ENCODE measurements at regions not wholly inside any gene's neighbourhood (a gene's known extent, or its start where the extent isn't known, plus 50 kb on each side); places are given as distances from the start of the nearest gene placed in this dataset.
"Not testable (repeated sequence)": the region's sequence is repeated elsewhere in the genome, so short reads cannot be mapped to it uniquely, and the experiment has no call there.

DNA sequence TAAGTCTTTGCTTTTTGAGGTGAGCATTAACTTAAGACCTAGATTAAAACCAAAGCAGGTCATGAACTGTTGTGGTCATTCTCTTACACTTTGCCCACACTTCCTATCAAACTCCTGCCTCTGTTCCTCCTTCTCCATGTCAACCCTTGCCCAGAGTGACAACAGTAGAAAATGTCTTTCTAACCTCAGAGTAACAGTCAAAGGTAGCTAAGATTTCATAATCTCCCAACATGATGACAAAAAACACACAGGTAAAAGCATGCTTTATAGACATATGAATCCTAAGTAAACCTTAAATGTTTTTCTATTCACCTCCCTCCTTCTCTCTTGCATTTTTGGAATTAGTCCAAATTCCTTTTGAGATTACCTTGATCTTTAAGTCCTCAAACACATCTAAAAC is 422.3 kb downstream of the SPATA31D1 start:
- CTCF ChIA-PET = no interaction called here
- H3K4me3 Mint-ChIP-seq = no peak overlapping the region
- H3K4me1 Mint-ChIP-seq = no peaks in the 10 kb centered on the region
- H3K9me3 Mint-ChIP-seq = peaks cover 1% of the 10 kb centered on the region
- H3K27me3 Mint-ChIP-seq = no peaks in the 10 kb centered on the region
- no peaks in the 10 kb centered on the region for H3K36me3 Mint-ChIP-seq
- DNase-seq = no peak
- H3K27ac Mint-ChIP-seq = no peak overlapping the region

DNA sequence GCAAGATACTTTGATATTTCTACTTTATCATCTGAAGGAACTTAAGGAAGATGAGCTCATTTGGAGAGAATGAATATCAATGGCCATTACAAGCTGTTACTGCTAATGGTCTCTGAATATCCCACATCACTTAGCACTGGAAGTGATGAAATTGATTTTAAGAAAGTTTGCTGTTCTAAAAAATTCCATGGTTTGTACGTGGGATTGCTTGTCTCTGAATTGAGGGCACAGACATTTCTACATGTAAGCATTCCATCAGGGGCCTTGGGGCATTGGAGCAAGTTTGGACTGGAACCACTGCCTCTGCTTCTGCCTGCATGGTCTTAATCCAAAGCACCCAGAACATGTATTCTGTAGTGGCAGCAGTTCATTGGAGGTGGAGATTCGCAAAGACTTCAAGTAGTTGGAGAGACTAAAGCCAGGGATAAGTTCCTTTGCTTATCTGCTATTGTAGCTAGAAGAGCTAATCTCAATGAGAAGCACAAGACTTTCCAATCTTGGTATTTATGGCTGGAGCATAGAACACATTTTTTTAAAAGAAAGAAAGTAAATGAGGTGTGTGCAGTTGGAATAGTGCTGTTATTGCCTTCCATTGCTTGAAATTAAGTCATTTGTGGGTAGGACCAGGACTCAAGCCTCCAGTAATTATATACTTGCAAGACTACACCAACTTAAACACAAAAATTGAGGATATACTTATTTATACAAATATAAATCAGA is 424.2 kb downstream of the SPATA31D1 start:
- H3K36me3 Mint-ChIP-seq = no peaks in the 10 kb centered on the region
- no peaks in the 10 kb centered on the region for H3K4me1 Mint-ChIP-seq
- H3K4me3 Mint-ChIP-seq = no peak overlapping the region
- H3K27ac Mint-ChIP-seq = no peak overlapping the region
- H3K9me3 Mint-ChIP-seq = peaks cover 4% of the 10 kb centered on the region
- DNase-seq = no peak
- CTCF ChIA-PET = no interaction called here
- no peaks in the 10 kb centered on the region for H3K27me3 Mint-ChIP-seq

DNA sequence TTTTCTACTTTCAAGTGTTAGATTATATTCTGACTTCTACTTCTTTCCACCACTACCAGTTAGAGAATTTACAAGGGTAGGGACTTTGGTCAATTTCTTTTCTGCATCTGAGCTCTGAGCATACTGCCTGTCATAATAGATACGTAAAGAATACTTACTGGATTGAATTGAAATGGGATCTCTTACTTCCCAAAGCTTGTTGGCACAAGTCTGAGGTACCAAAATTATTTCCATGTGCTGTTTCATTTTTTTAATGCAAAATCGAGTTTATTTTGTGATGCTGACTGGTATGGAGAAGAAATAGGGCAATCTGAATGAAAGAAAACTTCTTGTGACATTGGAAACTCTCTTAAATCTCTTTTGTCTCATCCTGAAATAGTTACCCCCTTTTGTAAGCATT is 428.9 kb downstream of the SPATA31D1 start:
- CTCF ChIA-PET = no interaction called here
- Mint-ChIP-seq H3K36me3 (no peaks in the 10 kb centered on the region), H3K9me3 (peaks cover 8% of the 10 kb centered on the region), H3K27me3 (no peaks in the 10 kb centered on the region), H3K4me1 (no peaks in the 10 kb centered on the region), H3K27ac (no peak overlapping the region), H3K4me3 (no peak overlapping the region)
- DNase-seq = no peak

DNA sequence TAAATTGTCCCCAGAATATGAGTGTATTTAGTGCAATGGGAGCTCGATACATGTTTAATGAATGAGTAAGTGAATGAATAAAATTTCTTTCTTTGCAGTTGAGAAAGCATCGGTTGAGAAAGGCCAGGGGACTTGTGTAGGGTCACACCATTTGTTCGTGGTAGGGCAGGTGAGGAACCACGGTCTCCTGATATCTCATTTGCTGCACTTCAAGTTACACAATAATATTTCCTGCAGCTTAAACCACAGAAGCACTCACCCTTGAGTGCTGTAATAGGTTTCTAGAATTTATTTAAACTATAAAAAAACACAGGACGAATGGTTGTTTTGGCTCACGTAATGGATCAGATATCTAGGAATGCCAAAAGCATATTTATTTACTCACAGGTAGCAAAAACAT is 429.8 kb downstream of the SPATA31D1 start:
- no peak for DNase-seq
- CTCF ChIA-PET = no interaction called here
- H3K9me3 Mint-ChIP-seq = peaks cover 8% of the 10 kb centered on the region
- no peak overlapping the region for H3K4me3 Mint-ChIP-seq
- no peaks in the 10 kb centered on the region for H3K27me3 Mint-ChIP-seq
- no peaks in the 10 kb centered on the region for H3K36me3 Mint-ChIP-seq
- no peaks in the 10 kb centered on the region for H3K4me1 Mint-ChIP-seq
- H3K27ac Mint-ChIP-seq = no peak overlapping the region

DNA sequence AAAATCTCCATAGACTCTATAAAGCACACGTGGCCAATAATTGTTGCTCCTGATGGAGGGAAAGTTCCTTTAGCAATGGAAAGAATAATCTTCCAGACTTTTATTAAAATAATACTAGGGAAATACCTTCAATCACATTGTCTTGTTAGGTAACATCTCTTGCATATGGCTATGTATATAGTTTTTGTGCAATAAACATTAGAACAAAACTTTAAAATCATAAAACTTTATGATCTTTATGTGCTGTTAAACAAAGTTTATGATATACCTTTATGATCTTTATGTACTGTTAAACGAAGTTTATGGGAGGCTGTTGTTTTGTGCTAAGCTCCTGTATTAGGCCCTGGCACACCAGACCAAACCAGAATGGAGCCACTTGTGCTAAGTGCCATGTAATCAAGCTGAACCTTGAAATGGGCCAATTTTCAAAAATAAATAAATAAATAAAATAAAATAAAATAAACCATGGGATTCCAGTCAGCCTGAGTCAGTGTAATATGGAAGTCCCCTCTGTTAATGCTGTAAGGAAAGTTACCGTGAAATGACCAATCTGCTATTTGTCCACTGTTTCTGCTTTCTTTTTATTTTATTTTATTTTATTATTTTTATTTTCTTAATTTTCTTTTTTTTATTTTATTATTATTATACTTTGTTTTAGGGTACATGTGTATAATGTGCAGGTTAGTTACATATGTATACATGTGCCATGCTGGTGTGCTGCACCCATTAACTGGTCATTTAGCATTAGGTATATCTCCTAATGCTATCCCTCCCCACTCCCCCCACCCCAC is 431.3 kb downstream of the SPATA31D1 start:
- Mint-ChIP-seq H3K9me3 (peaks cover 8% of the 10 kb centered on the region), H3K4me1 (no peaks in the 10 kb centered on the region), H3K36me3 (no peaks in the 10 kb centered on the region), H3K27me3 (no peaks in the 10 kb centered on the region), H3K4me3 (no peak overlapping the region), H3K27ac (no peak overlapping the region)
- CTCF ChIA-PET = no interaction called here
- DNase-seq = no peak

DNA sequence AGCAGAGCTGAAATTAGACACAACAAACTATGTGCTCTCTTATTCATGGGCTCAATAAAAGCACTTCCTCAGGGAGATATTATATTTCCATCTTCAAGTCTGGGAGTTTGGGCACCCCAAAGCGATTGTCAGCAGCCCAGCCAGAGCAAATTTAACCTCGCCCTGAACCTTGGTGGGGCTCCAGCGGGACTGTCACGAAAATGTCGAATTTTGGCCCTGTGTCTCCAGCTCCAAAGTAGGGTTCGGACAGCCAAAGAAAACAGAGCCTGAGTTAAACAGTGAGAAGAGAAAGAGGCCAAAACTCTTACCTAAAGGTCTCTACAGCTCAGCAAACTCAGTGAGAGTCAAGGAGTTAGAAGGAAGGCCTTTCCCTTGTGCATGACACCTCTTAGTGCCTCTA is 432.9 kb downstream of the SPATA31D1 start:
- Mint-ChIP-seq H3K36me3 (no peaks in the 10 kb centered on the region), H3K4me1 (no peaks in the 10 kb centered on the region), H3K27me3 (no peaks in the 10 kb centered on the region), H3K9me3 (peaks cover 7% of the 10 kb centered on the region), H3K4me3 (no peak overlapping the region), H3K27ac (no peak overlapping the region)
- CTCF ChIA-PET = no interaction called here
- DNase-seq = no peak

DNA sequence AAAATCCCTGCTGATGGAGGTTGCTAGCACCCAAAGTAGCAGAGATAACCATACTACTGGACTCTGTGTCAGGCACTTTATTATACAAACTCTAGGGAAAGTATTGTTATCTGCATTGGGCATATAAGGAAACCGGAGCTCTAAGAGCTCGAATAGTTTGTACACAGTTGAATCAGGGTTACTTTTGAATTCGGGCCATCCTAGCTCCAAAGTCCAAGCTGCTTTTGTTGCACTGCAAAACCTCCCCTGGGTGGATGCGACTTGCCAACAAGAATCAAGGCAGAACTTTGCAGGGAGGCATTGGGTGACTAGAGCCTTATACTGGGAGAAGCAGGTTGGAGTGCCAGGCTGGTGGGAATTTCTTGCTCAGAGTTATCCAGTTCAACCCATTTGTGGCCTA is 435.1 kb downstream of the SPATA31D1 start:
- no peak for DNase-seq
- peaks cover 5% of the 10 kb centered on the region for H3K9me3 Mint-ChIP-seq
- H3K4me1 Mint-ChIP-seq = no peaks in the 10 kb centered on the region
- H3K36me3 Mint-ChIP-seq = no peaks in the 10 kb centered on the region
- no peak overlapping the region for H3K27ac Mint-ChIP-seq
- CTCF ChIA-PET = no interaction called here
- H3K27me3 Mint-ChIP-seq = no peaks in the 10 kb centered on the region
- H3K4me3 Mint-ChIP-seq = no peak overlapping the region

DNA sequence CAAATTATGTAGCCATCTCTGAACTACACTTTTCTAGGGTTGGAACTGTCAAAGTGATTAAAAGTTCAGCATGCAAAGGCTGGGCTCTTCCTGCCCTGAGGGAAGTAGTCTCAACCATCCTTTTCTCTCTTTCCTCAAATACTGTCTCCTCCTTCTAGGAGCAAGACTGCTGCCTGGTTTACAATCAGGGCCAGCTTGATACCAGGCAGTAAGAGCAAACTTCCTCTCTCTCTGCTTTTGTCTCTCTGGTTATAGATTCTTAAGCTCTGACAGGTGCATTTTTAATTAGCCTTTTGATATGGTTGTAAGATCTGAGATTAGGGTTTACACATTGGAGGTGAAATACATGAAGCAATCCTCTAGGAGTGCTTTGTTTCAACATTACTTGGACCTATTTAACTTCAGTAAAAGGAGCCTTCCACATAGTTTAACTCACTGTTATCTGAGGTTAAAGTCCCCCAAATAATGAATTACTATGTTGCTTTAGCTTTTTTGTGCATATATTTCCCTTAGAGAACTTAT is 436.1 kb downstream of the SPATA31D1 start:
- Mint-ChIP-seq H3K27me3 (no peaks in the 10 kb centered on the region), H3K4me3 (no peak overlapping the region), H3K4me1 (no peaks in the 10 kb centered on the region), H3K9me3 (peaks cover 5% of the 10 kb centered on the region), H3K36me3 (no peaks in the 10 kb centered on the region), H3K27ac (no peak overlapping the region)
- CTCF ChIA-PET = no interaction called here
- no peak for DNase-seq

DNA sequence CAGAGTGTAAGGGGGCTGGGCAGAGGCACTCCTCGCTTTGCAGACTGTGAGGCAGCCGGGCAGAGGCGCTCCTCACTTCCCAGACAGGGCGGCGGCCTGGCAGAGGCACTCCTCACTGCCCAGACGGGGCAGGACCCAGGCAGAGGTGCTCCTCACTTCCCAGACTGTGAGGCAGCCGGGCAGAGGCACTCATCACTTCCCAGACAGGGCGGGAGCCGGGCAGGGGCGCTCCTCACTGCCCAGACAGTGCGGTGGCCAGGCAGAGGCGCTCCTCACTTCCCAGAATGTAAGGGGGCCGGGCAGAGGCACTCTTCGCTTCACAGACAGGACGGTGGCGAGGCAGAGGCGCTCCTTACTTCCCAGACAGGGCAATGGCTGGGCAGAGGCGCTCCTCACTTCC is 442.5 kb downstream of the SPATA31D1 start:
- Mint-ChIP-seq H3K36me3 (no peaks in the 10 kb centered on the region), H3K27ac (no peak overlapping the region), H3K27me3 (no peaks in the 10 kb centered on the region), H3K9me3 (peaks cover 10% of the 10 kb centered on the region), H3K4me3 (no peak overlapping the region), H3K4me1 (no peaks in the 10 kb centered on the region)
- CTCF ChIA-PET = no interaction called here
- DNase-seq = no peak

DNA sequence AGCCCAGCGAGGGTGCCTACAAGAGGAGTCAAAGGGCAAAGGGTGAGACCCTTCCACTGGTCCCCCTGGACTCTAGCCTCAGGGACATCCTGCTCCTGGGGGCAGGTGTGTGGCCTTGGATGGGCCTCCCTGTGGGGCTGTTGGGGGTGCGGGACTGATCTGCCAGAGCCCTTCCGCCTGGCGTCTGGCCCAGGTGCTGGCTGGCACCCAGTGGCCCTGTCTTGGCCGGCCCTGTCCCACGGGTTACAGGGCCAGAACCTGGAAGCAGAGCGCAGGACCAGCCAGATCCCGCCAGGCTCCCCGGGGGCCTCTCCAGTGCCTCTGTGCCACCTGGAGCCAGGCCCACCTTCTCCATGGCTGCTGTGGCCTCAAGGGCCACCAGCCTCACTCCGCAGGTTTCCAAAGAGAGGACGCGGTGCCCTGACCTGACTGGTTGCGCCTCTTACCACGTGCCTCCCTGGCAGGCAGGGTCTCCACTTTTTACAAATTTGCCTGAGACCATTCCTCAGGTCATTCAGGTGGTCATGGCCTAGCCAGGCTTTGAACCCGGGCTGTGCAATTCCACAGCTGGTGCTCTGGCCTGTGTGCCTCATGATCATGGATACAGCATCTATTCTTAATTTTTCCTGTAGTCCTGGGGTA is 444.8 kb downstream of the SPATA31D1 start:
- peaks cover 15% of the 10 kb centered on the region for H3K9me3 Mint-ChIP-seq
- H3K4me1 Mint-ChIP-seq, DNase-seq, H3K4me3 Mint-ChIP-seq, H3K36me3 Mint-ChIP-seq, H3K27me3 Mint-ChIP-seq, CTCF ChIA-PET, H3K27ac Mint-ChIP-seq: not testable (repeated sequence)

DNA sequence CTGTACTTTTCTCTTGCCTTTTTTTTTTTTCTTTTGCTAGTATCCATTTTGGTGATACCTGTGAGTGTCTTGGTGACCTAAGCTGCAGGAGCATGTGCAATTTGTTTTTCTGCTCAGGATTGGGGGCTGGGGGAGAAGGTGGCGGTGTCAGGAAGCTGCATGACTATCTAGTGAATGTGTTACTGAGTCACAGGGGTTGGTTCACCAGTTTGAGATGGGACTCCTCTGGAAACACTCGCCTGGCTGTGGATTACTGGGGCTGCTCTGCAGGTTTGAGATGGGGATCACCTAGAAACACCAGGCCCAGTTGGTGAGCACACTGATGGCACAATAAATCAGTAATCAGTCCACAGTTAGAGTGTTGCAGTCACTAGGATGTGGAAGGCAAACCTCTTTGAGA is 447.9 kb downstream of the SPATA31D1 start:
- CTCF ChIA-PET = no interaction called here
- Mint-ChIP-seq H3K4me1 (no peaks in the 10 kb centered on the region), H3K27me3 (no peaks in the 10 kb centered on the region), H3K36me3 (no peaks in the 10 kb centered on the region), H3K9me3 (peaks cover 20% of the 10 kb centered on the region), H3K27ac (no peak overlapping the region), H3K4me3 (no peak overlapping the region)
- no peak for DNase-seq

DNA sequence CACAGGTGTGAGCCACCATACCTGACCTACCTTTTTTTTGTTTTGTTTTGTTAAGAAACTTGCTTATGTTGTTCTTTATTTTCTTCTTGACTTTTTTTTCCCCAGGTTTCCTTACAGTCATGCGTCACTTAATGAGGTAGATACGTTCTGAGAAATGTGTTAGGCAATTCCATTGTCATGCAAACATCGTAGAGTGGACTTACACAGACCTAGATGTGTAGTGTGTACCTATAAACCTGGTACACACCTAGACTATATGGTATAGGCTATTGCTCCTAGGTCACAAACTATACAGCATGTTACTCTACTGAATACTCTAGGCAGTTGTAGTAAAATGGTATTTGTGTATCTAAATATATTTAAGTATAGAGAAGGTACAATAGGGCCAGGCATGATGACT is 448.6 kb downstream of the SPATA31D1 start:
- H3K27ac Mint-ChIP-seq, H3K4me1 Mint-ChIP-seq, H3K27me3 Mint-ChIP-seq, H3K36me3 Mint-ChIP-seq, DNase-seq, CTCF ChIA-PET, H3K4me3 Mint-ChIP-seq: not testable (repeated sequence)
- H3K9me3 Mint-ChIP-seq = peaks cover 22% of the 10 kb centered on the region

DNA sequence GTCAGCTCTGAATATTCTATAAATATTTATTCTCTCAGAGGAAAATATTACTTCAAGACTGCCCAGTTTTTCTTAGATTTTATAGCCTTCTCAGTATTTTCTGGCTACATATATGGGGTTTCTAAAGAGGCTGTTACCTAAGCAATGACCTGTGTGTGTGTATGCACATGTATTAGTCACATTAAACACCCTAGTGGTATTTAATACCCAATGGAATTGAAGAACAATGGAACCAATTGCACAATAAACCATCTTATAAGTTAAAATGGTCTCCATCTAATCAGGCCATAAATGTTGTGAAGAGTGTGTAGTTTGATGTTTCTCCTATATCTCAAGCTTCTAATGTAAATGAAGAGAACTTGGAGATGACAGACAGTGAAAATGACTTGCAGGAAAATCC is 450.0 kb downstream of the SPATA31D1 start:
- no peak overlapping the region for H3K27ac Mint-ChIP-seq
- CTCF ChIA-PET = no interaction called here
- H3K4me3 Mint-ChIP-seq = no peak overlapping the region
- peaks cover 17% of the 10 kb centered on the region for H3K9me3 Mint-ChIP-seq
- no peak for DNase-seq
- H3K27me3 Mint-ChIP-seq = no peaks in the 10 kb centered on the region
- H3K4me1 Mint-ChIP-seq = no peaks in the 10 kb centered on the region
- H3K36me3 Mint-ChIP-seq = no peaks in the 10 kb centered on the region

DNA sequence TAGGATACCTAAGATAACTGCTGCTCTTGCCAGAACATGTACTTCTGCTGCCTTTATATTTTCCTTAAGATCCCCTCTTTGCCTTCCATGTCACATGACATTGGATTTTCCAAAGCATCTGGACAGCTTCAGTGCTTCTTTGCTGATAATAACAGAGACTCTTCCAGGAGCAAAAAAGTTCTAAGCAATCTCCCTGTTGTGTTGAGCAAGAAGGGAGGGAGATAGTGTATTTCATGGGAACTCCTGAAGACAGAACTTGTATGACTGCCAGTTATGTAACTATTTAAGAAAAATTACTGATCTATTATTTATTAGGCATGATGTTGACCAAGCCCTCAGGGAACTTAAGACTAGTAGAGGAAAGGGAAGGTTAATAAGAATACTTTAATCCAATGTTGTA is 454.7 kb downstream of the SPATA31D1 start:
- peaks cover 16% of the 10 kb centered on the region for H3K9me3 Mint-ChIP-seq
- no peaks in the 10 kb centered on the region for H3K36me3 Mint-ChIP-seq
- CTCF ChIA-PET = no interaction called here
- no peaks in the 10 kb centered on the region for H3K4me1 Mint-ChIP-seq
- DNase-seq = no peak
- H3K27ac Mint-ChIP-seq = no peak overlapping the region
- H3K27me3 Mint-ChIP-seq = no peaks in the 10 kb centered on the region
- no peak overlapping the region for H3K4me3 Mint-ChIP-seq

DNA sequence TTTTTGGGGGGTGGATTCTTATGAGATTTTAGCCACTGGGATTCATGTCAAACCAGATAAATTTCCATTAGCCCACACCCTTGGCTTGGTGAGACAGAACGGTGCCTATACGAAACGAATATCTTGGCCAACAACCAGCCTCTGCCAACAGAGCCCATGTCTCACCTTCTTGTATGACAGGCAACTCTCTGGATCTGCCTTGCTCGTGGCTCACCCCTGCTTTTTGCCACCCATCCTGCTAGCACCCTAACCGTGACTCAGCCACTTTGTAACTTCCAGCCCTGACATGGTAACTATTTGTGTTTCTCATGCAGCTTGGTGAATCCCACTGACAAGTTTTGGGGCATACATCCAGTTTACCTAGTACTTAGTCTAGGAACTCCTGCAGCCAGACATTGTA is 457.0 kb downstream of the SPATA31D1 start:
- Mint-ChIP-seq H3K36me3 (no peaks in the 10 kb centered on the region), H3K27ac (no peak overlapping the region), H3K4me1 (no peaks in the 10 kb centered on the region), H3K4me3 (no peak overlapping the region), H3K9me3 (peaks cover 6% of the 10 kb centered on the region), H3K27me3 (no peaks in the 10 kb centered on the region)
- no peak for DNase-seq
- CTCF ChIA-PET = no interaction called here
